Keratinocyte (primary cell): ENCODE measurements at regions not wholly inside any gene's neighbourhood (a gene's known extent, or its start where the extent isn't known, plus 50 kb on each side); places are given as distances from the start of the nearest gene placed in this dataset.

Experiments used
- CTCF ChIP-seq, 3 experiments: IDR thresholded peaks in 1 of 3; conservative IDR thresholded peaks in 1 of 3; optimal IDR thresholded peaks in 1 of 3; 2 replicates in 2 of 3; 3 replicates in 1 of 3; pipeline versions ENCODE3 to v1.5.1; 2011; ENCODE audit warnings: low read length in 3 of 3, mild to moderate bottlenecking in 3 of 3, moderate library complexity in 2 of 3, control low read depth in 1 of 3, inconsistent platforms in 1 of 3; ENCODE audit not compliant: insufficient read depth in 2 of 3; ENCODE audit errors: extremely low read depth in 1 of 3
- EZH2 ChIP-seq: IDR thresholded peaks from one replicate; pipeline ENCODE4 v1.6.1; 2012; ENCODE audit warnings: inconsistent platforms, mild to moderate bottlenecking, low read length, moderate library complexity

- TF ChIP-seq CTCF (optimal IDR thresholded peaks at IDR 0.05 in 1 of 3, IDR thresholded peaks at IDR 0.05 in 1 of 3, conservative IDR thresholded peaks at IDR 0.05 in 1 of 3; ENCODE audit: extremely low read depth in 1 of 3, insufficient read depth in 2 of 3, low read length in 3 of 3), result peak; percentile 83 to 96 (median 92)
- no peak for TF ChIP-seq EZH2
Measured at GRCh38 chr22:22110548-22111266, 128.1 kb upstream of the TOP3B start.
